Breast epithelium (tissue), 4 donors: ENCODE measurements at regions not wholly inside any gene's neighbourhood (a gene's known extent, or its start where the extent isn't known, plus 50 kb on each side); places are given as distances from the start of the nearest gene placed in this dataset.

Experiments used
- DNase-seq, 2 donors: peaks; one replicate each; pipeline ENCODE4 v3.0.0-alpha.2; 2019; ENCODE audit warnings: low spot score in 2 of 2
- H3K27ac ChIP-seq, 2 donors: fragments of 200-600 bp; sonication (generic) in 1 of 2; one replicate each; pipeline ENCODE4 v1.5.1; 2016 to 2019; ENCODE audit warnings: mild to moderate bottlenecking in 1 of 2
- H3K27me3 ChIP-seq, 2 donors: fragments of 200-600 bp; sonication (generic) in 1 of 2; one replicate each; pipeline versions ENCODE4 v1.5.1 to v1.6.0; 2017 to 2019; ENCODE audit warnings: control low read depth in 1 of 2, mild to moderate bottlenecking in 1 of 2
- H3K36me3 ChIP-seq: fragments of 200-600 bp; one replicate; pipeline ENCODE4 v1.5.1; 2019
- H3K4me1 ChIP-seq, 2 donors: fragments of 200-600 bp; sonication (generic); one replicate each; pipeline ENCODE4 v1.5.1; 2016 to 2019; ENCODE audit warnings: control low read depth in 1 of 2
- H3K4me3 ChIP-seq, 3 donors: fragments of 200-600 bp; sonication (generic); 1 replicate in 2 of 3; 2 replicates in 1 of 3; pipeline ENCODE4 v1.5.1; 2016 to 2019; ENCODE audit warnings: mild to moderate bottlenecking in 3 of 3, moderate library complexity in 2 of 3
- H3K9me3 ChIP-seq, 2 donors: fragments of 200-600 bp; sonication (generic) in 1 of 2; one replicate each; pipeline ENCODE4 v1.5.1; 2016 to 2019; ENCODE audit warnings: control low read depth in 1 of 2
- CTCF ChIP-seq, 3 donors: fragments of 450-650 bp; IDR thresholded peaks; one replicate each; pipeline ENCODE4 v1.5.1; 2016 to 2017; ENCODE audit warnings: antibody characterized with exemption in 3 of 3, mild to moderate bottlenecking in 3 of 3, moderate library complexity in 3 of 3
- POLR2A ChIP-seq: fragments of 450-650 bp; IDR thresholded peaks from one replicate; pipeline ENCODE4 v1.6.1; 2016; ENCODE audit warnings: antibody characterized with exemption, mild to moderate bottlenecking, moderate library complexity
- POLR2AphosphoS5 ChIP-seq, 3 donors: sonication (generic); formaldehyde crosslinking; IDR thresholded peaks; one replicate each; pipeline ENCODE4 v1.6.1; 2017; ENCODE audit warnings: antibody characterized with exemption in 3 of 3
- intact Hi-C: fragments of 100-400 bp; cut with DNase I; formaldehyde crosslinking; loops from one replicate; pipeline ENCODE4 v1.15.1; 2023; ENCODE audit warnings: low total_unique reads

GRCh38 chr3:78015856-78016255 lies 976.0 kb downstream of the ROBO2 start:
- no peak for DNase-seq
- H3K27ac ChIP-seq, result no peak overlapping the region
- no peaks in the 10 kb centered on the region for H3K27me3 ChIP-seq
- TF ChIP-seq POLR2A (no peak), POLR2AphosphoS5 (IDR thresholded peaks at IDR 0.05) (no peak), CTCF (IDR thresholded peaks at IDR 0.05) (no peak)
- H3K4me3 ChIP-seq, result no peak overlapping the region
- intact Hi-C loops, result no loop called here
- H3K9me3 ChIP-seq, result no peaks in the 10 kb centered on the region
- no peaks in the 10 kb centered on the region for H3K36me3 ChIP-seq
- H3K4me1 ChIP-seq, result no peaks in the 10 kb centered on the region

DNA sequence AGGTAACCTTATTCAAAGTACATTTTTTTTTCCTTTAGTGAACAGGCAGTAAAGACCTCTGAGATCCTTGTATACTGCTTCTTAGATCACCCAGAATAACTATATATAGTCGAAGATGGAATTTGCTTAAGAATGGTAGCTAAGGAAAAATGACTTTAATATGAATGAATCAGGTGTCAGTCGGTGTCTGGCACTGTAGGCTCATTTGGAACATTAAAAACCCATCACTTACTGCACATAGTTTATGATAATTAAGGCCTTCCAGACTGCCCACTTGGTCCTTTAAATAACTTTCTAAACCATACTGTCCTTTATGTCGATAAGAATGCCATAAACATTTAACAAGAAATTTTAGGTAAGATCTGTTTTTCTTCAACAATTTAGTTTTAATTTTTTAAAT lies 981.8 kb downstream of the ROBO2 start:
- intact Hi-C loops, result no loop called here
- Histone ChIP-seq H3K36me3 (no peaks in the 10 kb centered on the region), H3K4me1 (no peaks in the 10 kb centered on the region), H3K27me3 (no peaks in the 10 kb centered on the region), H3K27ac (no peak overlapping the region), H3K9me3 (no peaks in the 10 kb centered on the region), H3K4me3 (no peak overlapping the region)
- DNase-seq, result no peak
- no peak for TF ChIP-seq CTCF (IDR thresholded peaks at IDR 0.05)

- Histone ChIP-seq H3K27ac (no peak overlapping the region), H3K27me3 (no peaks in the 10 kb centered on the region), H3K4me1 (no peaks in the 10 kb centered on the region), H3K36me3 (no peaks in the 10 kb centered on the region), H3K4me3 (no peak overlapping the region), H3K9me3 (no peaks in the 10 kb centered on the region)
- TF ChIP-seq POLR2A, result no peak
- no peak for TF ChIP-seq POLR2AphosphoS5 (IDR thresholded peaks at IDR 0.05)
- TF ChIP-seq CTCF (IDR thresholded peaks at IDR 0.05), result no peak
- intact Hi-C loops, result no loop called here
- no peak for DNase-seq
Observed at GRCh38 chr3:78022232-78022631, 982.3 kb downstream of the ROBO2 start.

GRCh38 chr3:78023257-78023656 lies 983.4 kb downstream of the ROBO2 start:
- Histone ChIP-seq H3K27ac (no peak overlapping the region), H3K4me3 (no peak overlapping the region), H3K4me1 (no peaks in the 10 kb centered on the region), H3K27me3 (no peaks in the 10 kb centered on the region), H3K36me3 (no peaks in the 10 kb centered on the region), H3K9me3 (no peaks in the 10 kb centered on the region)
- intact Hi-C loops, result no loop called here
- DNase-seq, result no peak
- TF ChIP-seq POLR2AphosphoS5 (IDR thresholded peaks at IDR 0.05) (no peak), POLR2A (no peak), CTCF (IDR thresholded peaks at IDR 0.05) (no peak)

GRCh38 chr3:78025916-78026315 lies 986.0 kb downstream of the ROBO2 start:
- TF ChIP-seq CTCF (IDR thresholded peaks at IDR 0.05) (no peak), POLR2AphosphoS5 (IDR thresholded peaks at IDR 0.05) (no peak), POLR2A (no peak)
- Histone ChIP-seq H3K4me3 (no peak overlapping the region), H3K9me3 (no peaks in the 10 kb centered on the region), H3K27ac (no peak overlapping the region), H3K4me1 (no peaks in the 10 kb centered on the region), H3K36me3 (no peaks in the 10 kb centered on the region), H3K27me3 (no peaks in the 10 kb centered on the region)
- intact Hi-C loops, result no loop called here
- no peak for DNase-seq
